Colon (tissue), 2 donors: ENCODE measurements at regions not wholly inside any gene's neighbourhood (a gene's known extent, or its start where the extent isn't known, plus 50 kb on each side); places are given as distances from the start of the nearest gene placed in this dataset.

Experiments used
- FAIRE-seq: peaks from 2 replicates; lab custom pipeline; 2012; peaks lifted over from hg19 to GRCh38; lab: Jason Lieb, UNC
- donor health status: control.
- donor health status: control.

DNA sequence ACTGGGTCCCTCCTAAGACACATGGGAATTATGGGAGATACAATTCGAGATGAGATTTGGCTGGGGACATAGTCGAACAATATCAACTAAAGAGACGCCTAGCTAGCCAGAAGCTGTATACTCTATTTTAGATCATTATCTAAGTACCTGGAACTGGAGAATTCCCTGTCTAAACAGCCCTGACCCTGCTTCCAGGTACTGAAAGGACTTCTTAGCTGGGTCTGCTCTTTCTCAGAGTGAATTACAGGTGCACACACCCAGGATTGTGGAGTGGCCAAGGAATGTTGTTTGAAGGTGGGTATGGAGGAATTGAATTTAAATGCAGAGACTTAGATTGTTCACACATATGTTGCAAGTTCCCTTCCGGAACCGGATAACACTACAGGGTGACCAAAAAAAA is 733.0 kb downstream of the RPS29 start:
- no peak for FAIRE-seq

GRCh38 chr14:48849741-48850322 is 736.3 kb downstream of the RPS29 start:
- no peak for FAIRE-seq

- FAIRE-seq, result no peak
These were observed 743.4 kb downstream of the RPS29 start for GRCh38 chr14:48842785-48843184.

DNA sequence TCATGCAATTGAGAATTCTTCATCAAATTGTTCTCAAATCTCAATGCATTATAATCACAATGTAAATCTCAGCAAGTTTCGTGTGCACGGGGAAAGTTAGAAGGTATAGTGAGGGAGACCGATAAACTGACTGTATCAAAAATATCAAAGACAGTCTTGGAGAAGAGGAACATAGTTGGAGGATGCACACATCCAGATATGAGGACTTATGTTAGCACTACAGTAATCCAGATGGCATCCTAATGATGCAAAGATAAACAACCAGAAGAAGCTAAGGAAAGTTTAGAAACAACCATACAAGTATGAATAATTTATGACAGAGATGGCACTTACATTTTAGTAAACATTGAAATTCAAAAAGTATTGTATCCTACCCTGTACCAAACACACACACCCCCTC is 760.1 kb downstream of the RPS29 start:
- no peak for FAIRE-seq

- no peak for FAIRE-seq
These were observed 771.6 kb downstream of the RPS29 start for GRCh38 chr14:48814562-48814961.

- no peak for FAIRE-seq
These were observed 780.9 kb downstream of the RPS29 start for GRCh38 chr14:48805315-48805714.

GRCh38 chr14:48792376-48793024 is 793.7 kb downstream of the RPS29 start:
- no peak for FAIRE-seq

GRCh38 chr14:48788771-48789170 is 797.4 kb downstream of the RPS29 start:
- no peak for FAIRE-seq

DNA sequence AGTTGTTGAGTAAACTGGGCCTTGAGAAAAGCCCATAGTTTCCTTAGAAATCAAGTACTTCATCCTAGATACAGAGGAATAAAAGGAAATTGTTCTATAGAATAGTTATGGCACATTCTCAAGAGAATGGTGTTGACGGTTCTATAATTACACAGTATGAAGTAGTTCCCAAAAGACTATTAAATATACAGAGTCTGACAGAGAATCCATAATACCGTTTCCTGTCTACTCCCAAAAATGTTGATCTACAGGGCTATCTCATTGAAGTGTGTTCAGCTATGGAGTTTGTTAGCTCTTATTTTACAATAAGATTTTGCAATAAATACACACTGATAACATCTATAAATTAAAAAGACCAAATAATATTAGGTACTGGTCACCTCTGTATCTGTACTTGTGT is 799.7 kb downstream of the RPS29 start:
- FAIRE-seq, result no peak

- no peak for FAIRE-seq
These were observed 814.5 kb downstream of the RPS29 start for GRCh38 chr14:48771717-48772116.

GRCh38 chr14:48751293-48751692 is 834.9 kb downstream of the RPS29 start:
- no peak for FAIRE-seq

GRCh38 chr14:48748151-48748675 is 838.0 kb downstream of the RPS29 start:
- FAIRE-seq, result no peak

- FAIRE-seq, result no peak
These were observed 838.6 kb downstream of the RPS29 start for GRCh38 chr14:48747561-48748089.

GRCh38 chr14:48744202-48744601 is 842.0 kb downstream of the RPS29 start:
- FAIRE-seq, result no peak

GRCh38 chr14:48738186-48738925 is 847.8 kb downstream of the RPS29 start:
- no peak for FAIRE-seq

GRCh38 chr14:48735607-48736006 is 850.6 kb downstream of the RPS29 start:
- no peak for FAIRE-seq

DNA sequence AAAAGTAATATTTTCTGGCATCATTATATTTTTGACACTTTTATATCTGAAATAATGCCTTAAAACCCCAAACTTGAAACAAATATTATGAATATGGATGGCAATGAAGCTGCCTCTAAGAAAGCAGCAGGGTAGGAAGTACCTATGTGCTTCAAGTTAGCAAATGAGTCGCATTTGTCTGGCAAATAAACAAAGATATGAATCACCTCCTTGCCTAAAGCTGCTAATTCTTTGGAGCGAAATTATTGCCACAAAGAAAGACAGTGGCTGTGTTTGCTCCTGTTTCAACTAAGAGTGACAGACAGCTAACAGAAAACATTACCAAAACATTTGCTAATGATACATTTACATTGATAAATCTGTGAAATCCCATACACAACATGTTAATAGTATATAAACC is 854.9 kb downstream of the RPS29 start:
- no peak for FAIRE-seq

DNA sequence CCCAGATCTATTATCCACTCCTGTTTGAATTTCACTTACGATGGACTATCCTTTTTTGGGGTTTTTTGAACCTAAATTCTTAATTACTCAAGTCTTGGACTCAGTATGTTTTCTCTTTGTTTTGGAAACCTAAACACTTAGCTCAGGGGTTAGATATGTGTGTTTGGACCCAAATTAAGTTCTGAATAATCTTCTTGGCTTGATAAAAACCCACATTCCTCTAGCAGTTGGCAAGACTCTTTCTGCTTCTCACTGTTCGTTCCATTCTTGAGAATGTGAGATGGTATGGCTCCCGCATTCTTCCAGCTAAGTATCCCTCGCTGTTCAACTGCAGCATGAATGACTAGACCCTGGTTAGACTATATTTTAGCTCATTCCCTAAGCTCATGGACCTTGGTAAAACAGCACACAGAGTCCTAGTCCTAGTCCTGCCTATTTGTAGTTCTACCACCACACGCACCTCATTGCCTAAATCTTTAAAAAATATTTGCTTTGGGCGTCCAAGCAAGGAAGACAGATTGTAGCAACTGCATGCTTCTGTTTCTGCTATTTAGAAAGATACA is 860.0 kb downstream of the RPS29 start:
- no peak for FAIRE-seq

- no peak for FAIRE-seq
These were observed 861.0 kb downstream of the RPS29 start for GRCh38 chr14:48725051-48725734.

DNA sequence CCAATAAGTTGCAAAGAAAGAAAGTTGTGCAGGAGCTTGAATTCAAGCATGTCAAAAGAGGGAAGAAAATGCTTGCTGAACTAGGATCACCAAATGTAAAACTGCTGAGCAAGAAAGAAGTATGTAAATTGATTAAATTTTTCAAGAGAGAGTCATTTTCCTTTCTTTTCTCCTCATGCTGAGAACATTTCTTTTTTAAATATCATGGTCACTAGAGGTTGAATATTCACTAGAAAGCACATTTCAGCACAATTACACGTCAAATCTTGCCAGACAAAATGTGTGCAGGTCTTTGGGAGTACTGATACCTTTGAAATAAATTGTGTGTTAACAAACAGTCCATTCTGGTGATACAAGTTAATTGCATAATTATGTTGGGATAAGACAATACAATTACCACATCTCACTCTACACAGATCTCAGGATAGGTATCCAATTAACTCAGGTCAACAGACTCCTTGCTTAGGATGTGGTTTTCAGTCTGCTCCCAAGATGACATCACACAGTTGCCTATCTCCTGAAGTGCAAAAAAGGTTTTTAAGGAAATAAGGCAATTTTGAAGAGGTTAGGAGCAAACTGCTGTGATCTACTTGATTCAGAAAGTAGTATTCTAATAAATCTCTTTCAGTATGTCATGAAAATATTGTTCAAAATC is 862.2 kb downstream of the RPS29 start:
- FAIRE-seq, result no peak

GRCh38 chr14:48714366-48714765 is 871.8 kb downstream of the RPS29 start:
- FAIRE-seq, result no peak

DNA sequence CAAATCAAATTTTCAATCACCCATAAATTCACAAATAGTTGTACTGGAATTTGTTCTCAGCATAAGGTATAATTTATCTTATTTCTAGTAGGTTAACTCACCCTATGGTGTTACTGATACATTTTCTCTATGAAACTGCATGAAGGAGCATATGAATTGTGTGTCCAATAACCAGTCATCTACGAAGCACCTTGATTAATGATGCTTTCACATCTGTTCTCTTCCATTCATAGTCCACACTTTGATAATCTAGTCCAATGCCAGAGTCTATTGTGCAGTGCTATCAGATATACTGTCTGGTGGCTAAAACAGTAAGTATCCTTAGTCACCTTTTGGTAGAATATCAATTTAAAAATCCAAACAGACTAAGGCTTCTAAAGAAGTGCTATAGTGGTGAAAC is 876.0 kb downstream of the RPS29 start:
- FAIRE-seq, result no peak
